Epithelial cell of esophagus (primary cell): ENCODE measurements at regions not wholly inside any gene's neighbourhood (a gene's known extent, or its start where the extent isn't known, plus 50 kb on each side); places are given as distances from the start of the nearest gene placed in this dataset.

Source experiments
- DNase-seq: peaks from one replicate; pipeline ENCODE4 v3.0.0; 2010; ENCODE audit warnings: low read depth
- H3K4me3 ChIP-seq: 2 replicates; pipeline ENCODE4 v1.5.1; 2011; ENCODE audit warnings: mild to moderate bottlenecking, low read length, control low read depth
- CTCF ChIP-seq: IDR thresholded peaks from 2 replicates; pipeline ENCODE4 v1.5.1; 2011; ENCODE audit warnings: low read depth, mild to moderate bottlenecking, low read length, control low read depth, inconsistent platforms; ENCODE audit not compliant: insufficient read depth; ENCODE audit errors: missing control alignments

- no peak overlapping the region for H3K4me3 ChIP-seq
- TF ChIP-seq CTCF = no peak
Observed at GRCh38 chr21:43343992-43344886, 82.7 kb downstream of the SIK1 start.

GRCh38 chr21:43343095-43343991, 83.6 kb downstream of the SIK1 start:
- DNase-seq = peak; percentile 39
- H3K4me3 ChIP-seq = no peak overlapping the region
- no peak for TF ChIP-seq CTCF

More at GRCh38 chr21:43343992-43344886, 82.7 kb downstream of the SIK1 start:
- DNase-seq = peak; percentile 50

GRCh38 chr21:43342301-43342881, 84.5 kb downstream of the SIK1 start:
- no peak for DNase-seq
- no peak for TF ChIP-seq CTCF
- no peak overlapping the region for H3K4me3 ChIP-seq

- no peak overlapping the region for H3K4me3 ChIP-seq
- TF ChIP-seq CTCF = no peak
- DNase-seq = no peak
Observed at GRCh38 chr21:43341378-43342161, 85.4 kb downstream of the SIK1 start.

DNA sequence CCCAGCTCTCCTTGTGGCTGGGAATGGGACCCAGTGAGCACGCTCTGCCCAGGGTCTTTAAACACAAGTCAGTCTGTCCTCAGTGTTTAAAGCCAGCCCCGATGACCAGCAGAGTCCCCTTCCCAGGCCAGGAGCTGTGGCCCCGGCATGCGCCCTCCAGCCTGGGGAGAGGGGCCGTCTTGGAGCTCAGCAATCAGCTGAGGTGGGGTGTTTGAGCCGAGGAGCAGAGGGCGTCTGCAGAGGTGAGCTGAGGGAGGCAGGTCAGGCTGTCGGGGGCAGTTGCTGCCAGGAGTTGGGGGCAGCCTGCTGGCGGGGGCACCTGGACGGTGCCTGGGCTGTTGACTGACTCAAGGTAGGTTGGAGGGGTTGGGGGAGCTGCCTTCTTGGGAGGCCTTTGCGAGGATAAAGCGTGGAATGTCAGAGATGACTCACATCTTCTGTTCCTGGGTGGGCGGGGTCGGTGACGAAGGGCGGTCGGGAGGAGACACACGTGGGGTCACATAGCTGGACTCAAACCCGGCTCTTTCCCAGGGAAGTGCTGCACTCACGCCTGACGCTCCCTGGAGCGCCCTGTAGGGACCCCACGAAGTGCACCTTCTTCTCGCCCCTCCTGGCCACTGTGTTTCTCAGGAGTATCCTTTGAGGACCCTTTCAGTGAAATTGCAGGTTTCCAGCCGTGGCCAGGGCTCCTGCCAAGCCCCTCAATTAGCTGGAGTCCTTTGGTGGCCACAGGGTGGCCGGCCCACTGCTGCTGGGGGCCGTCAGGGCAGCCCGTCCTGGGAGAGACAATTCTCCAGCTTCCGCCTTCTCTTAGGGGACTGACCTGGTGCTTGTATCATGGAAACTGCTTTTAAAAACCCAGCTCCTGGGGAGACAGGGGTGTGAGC, 86.2 kb downstream of the SIK1 start:
- no peak for TF ChIP-seq CTCF
- no peak overlapping the region for H3K4me3 ChIP-seq
- DNase-seq = peak; percentile 84
